Panc1 (cell line): ENCODE measurements at regions not wholly inside any gene's neighbourhood (a gene's known extent, or its start where the extent isn't known, plus 50 kb on each side); places are given as distances from the start of the nearest gene placed in this dataset.

Source experiments
- ATAC-seq: fragments of 200-7000 bp; cut with Tn5 transposase; 2 replicates; pipeline ENCODE4 v1.9.1; 2020; ENCODE audit warnings: mild to moderate bottlenecking, moderate library complexity
- BruUV-seq: library from RNA; stranded (reverse); fragments of 400-500 nt; replicated peaks from 2 replicates; lab custom pipeline; 2021; lab: Mats Ljungman, UMichigan
- CTCF ChIA-PET: fragments of 300-600 bp; sonication (Branson Sonifier 250); formaldehyde crosslinking; loops from one replicate; lab custom pipeline; 2022; ENCODE audit warnings: antibody characterized with exemption; lab: Charles Lee
- POLR2A ChIA-PET: fragments of 300-600 bp; sonication (Branson Sonifier 250); formaldehyde crosslinking; loops from one replicate; lab custom pipeline; 2022; ENCODE audit warnings: antibody characterized with exemption; lab: Charles Lee
- DNase-seq: peaks from one replicate; pipeline ENCODE4 v3.0.0-alpha.2; 2010; ENCODE audit warnings: low read depth, low spot score
- H3K27ac ChIP-seq: 2 replicates; pipeline ENCODE4 v1.5.1; 2011; ENCODE audit warnings: mild to moderate bottlenecking, low read length, inconsistent platforms
- H3K27me3 ChIP-seq: fragments of 200-500 bp; sonication (Bioruptor generic); 2 replicates; pipeline ENCODE4 v1.6.0; 2014; ENCODE audit warnings: low read length, inconsistent platforms; ENCODE audit not compliant: control insufficient read depth, insufficient read depth
- H3K36me3 ChIP-seq: fragments of 200-500 bp; sonication (Bioruptor generic); 2 replicates; pipeline ENCODE4 v1.5.1; 2014; ENCODE audit warnings: inconsistent platforms, mild to moderate bottlenecking, low read length, moderate library complexity; ENCODE audit not compliant: control insufficient read depth, insufficient read depth
- H3K4me1 ChIP-seq: 2 replicates; pipeline ENCODE4 v1.5.1; 2011; ENCODE audit warnings: inconsistent platforms, mild to moderate bottlenecking, low read length, moderate library complexity; ENCODE audit not compliant: control insufficient read depth, insufficient read depth
- H3K4me3 ChIP-seq, 2 experiments: 2 replicates each; pipeline ENCODE4 v1.5.1; 2011 to 2012; ENCODE audit warnings: low read depth in 2 of 2, low read length in 2 of 2, mild to moderate bottlenecking in 2 of 2, inconsistent platforms in 1 of 2, moderate library complexity in 1 of 2
- H3K9me3 ChIP-seq: fragments of 200-500 bp; sonication (Bioruptor generic); 2 replicates; pipeline ENCODE4 v1.5.1; 2014; ENCODE audit warnings: low read depth, mild to moderate bottlenecking, inconsistent platforms, low read length, moderate library complexity; ENCODE audit not compliant: control insufficient read depth, insufficient read depth
- POLR2AphosphoS5 ChIP-seq: IDR thresholded peaks from 2 replicates; pipeline ENCODE4 v1.6.1; 2012; ENCODE audit warnings: mild to moderate bottlenecking, low read depth, low read length, moderate library complexity
- SIN3A ChIP-seq: IDR thresholded peaks from 2 replicates; pipeline ENCODE4 v1.6.1; 2012; ENCODE audit warnings: low read depth, mild to moderate bottlenecking, low read length, moderate library complexity, borderline replicate concordance; ENCODE audit not compliant: insufficient read depth
- TCF7L2 ChIP-seq: IDR thresholded peaks from 2 replicates; pipeline ENCODE4 v1.6.1; 2011; ENCODE audit warnings: mild to moderate bottlenecking, low read depth, low read length, inconsistent platforms
- in situ Hi-C: cut with HindIII; loops from 2 replicates; pipeline ENCODE4 v1.10.0; 2016; ENCODE audit warnings: low sequenced_read_pairs, low pct_unique_long_range_greater_than_20kb
- intact Hi-C: fragments of 100-400 bp; cut with micrococcal nuclease; formaldehyde crosslinking; loops from one replicate; pipeline ENCODE4 v1.10.0; 2022; ENCODE audit not compliant: unreplicated experiment
- TF ChIP-seq, protein P1 (sequence below), 2 experiments: IDR thresholded peaks; 2 replicates each; pipeline ENCODE4 v1.6.1; 2011 to 2012; ENCODE audit warnings: low read depth in 2 of 2, control low read depth in 1 of 2, low read length in 1 of 2, mild to moderate bottlenecking in 1 of 2, moderate library complexity in 1 of 2; ENCODE audit not compliant: insufficient read depth in 1 of 2
- TF ChIP-seq, protein P2 (sequence below): fragments of 450-650 bp; IDR thresholded peaks from 2 replicates; pipeline ENCODE4 v1.5.1; 2017; ENCODE audit warnings: mild to moderate bottlenecking

DNA sequence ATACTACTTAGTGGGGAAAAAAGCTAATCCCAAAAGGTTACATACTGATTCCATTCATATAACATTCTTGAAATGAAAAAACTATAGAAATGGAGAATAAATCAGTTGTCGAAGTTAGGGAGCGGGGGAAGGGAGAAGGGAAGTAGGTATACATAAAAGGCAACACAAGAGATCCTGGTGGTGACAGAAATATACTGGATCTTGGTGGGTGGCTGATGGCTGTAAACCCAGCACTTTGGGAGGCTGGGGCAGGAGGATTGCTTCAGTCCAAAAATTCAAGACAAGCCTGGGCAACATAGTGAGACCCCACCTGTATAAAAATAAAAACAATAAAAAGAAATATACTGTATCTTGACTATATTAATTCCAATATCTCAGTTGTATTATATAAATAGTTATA, 105.7 kb upstream of the LGSN start:
- DNase-seq (no peak), ATAC-seq (no peak)
- no peak for TF ChIP-seq POLR2AphosphoS5
- TF ChIP-seq, protein P1, sequence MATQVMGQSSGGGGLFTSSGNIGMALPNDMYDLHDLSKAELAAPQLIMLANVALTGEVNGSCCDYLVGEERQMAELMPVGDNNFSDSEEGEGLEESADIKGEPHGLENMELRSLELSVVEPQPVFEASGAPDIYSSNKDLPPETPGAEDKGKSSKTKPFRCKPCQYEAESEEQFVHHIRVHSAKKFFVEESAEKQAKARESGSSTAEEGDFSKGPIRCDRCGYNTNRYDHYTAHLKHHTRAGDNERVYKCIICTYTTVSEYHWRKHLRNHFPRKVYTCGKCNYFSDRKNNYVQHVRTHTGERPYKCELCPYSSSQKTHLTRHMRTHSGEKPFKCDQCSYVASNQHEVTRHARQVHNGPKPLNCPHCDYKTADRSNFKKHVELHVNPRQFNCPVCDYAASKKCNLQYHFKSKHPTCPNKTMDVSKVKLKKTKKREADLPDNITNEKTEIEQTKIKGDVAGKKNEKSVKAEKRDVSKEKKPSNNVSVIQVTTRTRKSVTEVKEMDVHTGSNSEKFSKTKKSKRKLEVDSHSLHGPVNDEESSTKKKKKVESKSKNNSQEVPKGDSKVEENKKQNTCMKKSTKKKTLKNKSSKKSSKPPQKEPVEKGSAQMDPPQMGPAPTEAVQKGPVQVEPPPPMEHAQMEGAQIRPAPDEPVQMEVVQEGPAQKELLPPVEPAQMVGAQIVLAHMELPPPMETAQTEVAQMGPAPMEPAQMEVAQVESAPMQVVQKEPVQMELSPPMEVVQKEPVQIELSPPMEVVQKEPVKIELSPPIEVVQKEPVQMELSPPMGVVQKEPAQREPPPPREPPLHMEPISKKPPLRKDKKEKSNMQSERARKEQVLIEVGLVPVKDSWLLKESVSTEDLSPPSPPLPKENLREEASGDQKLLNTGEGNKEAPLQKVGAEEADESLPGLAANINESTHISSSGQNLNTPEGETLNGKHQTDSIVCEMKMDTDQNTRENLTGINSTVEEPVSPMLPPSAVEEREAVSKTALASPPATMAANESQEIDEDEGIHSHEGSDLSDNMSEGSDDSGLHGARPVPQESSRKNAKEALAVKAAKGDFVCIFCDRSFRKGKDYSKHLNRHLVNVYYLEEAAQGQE (IDR thresholded peaks at IDR 0.05; ENCODE audit: insufficient read depth in 1 of 2, low read depth in 2 of 2, low read length in 1 of 2): no peak
- no peak for TF ChIP-seq TCF7L2
- no peak for TF ChIP-seq SIN3A
- TF ChIP-seq, protein P2, sequence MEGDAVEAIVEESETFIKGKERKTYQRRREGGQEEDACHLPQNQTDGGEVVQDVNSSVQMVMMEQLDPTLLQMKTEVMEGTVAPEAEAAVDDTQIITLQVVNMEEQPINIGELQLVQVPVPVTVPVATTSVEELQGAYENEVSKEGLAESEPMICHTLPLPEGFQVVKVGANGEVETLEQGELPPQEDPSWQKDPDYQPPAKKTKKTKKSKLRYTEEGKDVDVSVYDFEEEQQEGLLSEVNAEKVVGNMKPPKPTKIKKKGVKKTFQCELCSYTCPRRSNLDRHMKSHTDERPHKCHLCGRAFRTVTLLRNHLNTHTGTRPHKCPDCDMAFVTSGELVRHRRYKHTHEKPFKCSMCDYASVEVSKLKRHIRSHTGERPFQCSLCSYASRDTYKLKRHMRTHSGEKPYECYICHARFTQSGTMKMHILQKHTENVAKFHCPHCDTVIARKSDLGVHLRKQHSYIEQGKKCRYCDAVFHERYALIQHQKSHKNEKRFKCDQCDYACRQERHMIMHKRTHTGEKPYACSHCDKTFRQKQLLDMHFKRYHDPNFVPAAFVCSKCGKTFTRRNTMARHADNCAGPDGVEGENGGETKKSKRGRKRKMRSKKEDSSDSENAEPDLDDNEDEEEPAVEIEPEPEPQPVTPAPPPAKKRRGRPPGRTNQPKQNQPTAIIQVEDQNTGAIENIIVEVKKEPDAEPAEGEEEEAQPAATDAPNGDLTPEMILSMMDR: no peak
- H3K27ac ChIP-seq: no peak overlapping the region
- intact Hi-C loops: no loop called here
- no peaks in the 10 kb centered on the region for H3K9me3 ChIP-seq
- H3K4me1 ChIP-seq: no peaks in the 10 kb centered on the region
- no peaks in the 10 kb centered on the region for H3K27me3 ChIP-seq
- in situ Hi-C loops: no loop called here
- ChIA-PET POLR2A (no interaction called here), CTCF (no interaction called here)
- H3K4me3 ChIP-seq: no peak overlapping the region
- no TSS peak for BruUV-seq
- H3K36me3 ChIP-seq: no peaks in the 10 kb centered on the region

- Histone ChIP-seq H3K9me3 (no peaks in the 10 kb centered on the region), H3K4me3 (no peak overlapping the region), H3K27me3 (no peaks in the 10 kb centered on the region), H3K36me3 (no peaks in the 10 kb centered on the region), H3K4me1 (no peaks in the 10 kb centered on the region), H3K27ac (no peak overlapping the region)
- POLR2A ChIA-PET: no interaction called here
- intact Hi-C loops: no loop called here
- CTCF ChIA-PET: no interaction called here
- no TSS peak for BruUV-seq
- TF ChIP-seq, protein P2: no peak
- TF ChIP-seq SIN3A (no peak), TCF7L2 (no peak), POLR2AphosphoS5 (no peak)
- TF ChIP-seq, protein P1 (IDR thresholded peaks at IDR 0.05; ENCODE audit: insufficient read depth in 1 of 2, low read depth in 2 of 2, low read length in 1 of 2): no peak
- DNase-seq (no peak), ATAC-seq (no peak)
- in situ Hi-C loops: no loop called here
Observed at GRCh38 chr6:63426844-63427243, 107.1 kb upstream of the LGSN start.
